ENCODE measurements at regions not wholly inside any gene's neighbourhood (a gene's known extent, or its start where the extent isn't known, plus 50 kb on each side); places are given as distances from the start of the nearest gene placed in this dataset.

DNA sequence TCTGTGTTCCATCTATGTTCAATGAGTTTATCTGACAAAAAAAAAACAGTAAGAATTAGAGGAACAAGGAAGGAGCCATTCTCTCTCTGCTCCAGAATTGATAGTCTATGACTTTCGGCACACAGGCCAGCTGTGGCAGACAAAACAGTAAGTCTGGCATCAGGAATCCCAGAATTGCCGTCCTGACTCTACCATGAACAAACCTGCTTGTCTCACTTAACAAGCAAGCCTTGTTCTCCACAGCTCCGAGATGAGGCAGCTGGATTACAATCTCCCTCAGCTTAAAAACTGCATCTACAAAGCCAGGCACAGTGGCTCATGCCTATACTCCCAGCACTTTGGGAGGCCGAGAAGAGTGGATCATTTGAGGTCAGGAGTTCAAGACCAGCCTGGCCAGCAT is 153.6 kb upstream of the TMCC3 start:
- Mint-ChIP-seq H3K4me1 (no peaks in the 10 kb centered on the region), H3K9me3 (no peaks in the 10 kb centered on the region), H3K27me3 (peaks cover 11% of the 10 kb centered on the region), H3K27ac (ENCODE audit: low read depth) (no peak overlapping the region), H3K4me3 (no peak overlapping the region), H3K36me3 (ENCODE audit: insufficient read depth) (peaks cover 2% of the 10 kb centered on the region)
- ATAC-seq (replicated peaks; ENCODE audit: extremely low read depth, poor library complexity, severe bottlenecking) (no peak), DNase-seq (ENCODE audit: low spot score in 2 of 2) (no peak)

DNA sequence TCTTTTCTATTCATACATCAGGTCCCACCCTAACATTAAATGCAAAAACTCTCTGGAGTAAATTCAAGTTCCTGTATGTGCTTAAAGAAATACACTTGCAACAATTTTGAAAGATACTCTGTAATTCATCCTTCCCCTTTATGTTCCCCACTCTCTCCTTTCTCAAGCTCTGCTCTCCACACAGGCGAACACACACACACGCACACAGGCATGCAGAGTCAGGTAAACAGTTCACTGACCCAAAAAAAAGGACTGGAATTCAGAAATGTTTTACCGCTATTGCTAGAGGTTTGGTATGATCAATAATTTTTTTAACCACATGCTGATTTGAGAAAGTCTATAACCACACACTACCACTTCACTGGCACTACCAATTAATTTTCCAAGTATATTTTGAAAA is 152.4 kb upstream of the TMCC3 start:
- peaks cover 11% of the 10 kb centered on the region for H3K27me3 Mint-ChIP-seq
- no peaks in the 10 kb centered on the region for H3K4me1 Mint-ChIP-seq
- H3K4me3 Mint-ChIP-seq = no peak overlapping the region
- DNase-seq (ENCODE audit: low spot score in 2 of 2) (no peak), ATAC-seq (replicated peaks; ENCODE audit: extremely low read depth, poor library complexity, severe bottlenecking) (no peak)
- no peak overlapping the region for H3K27ac Mint-ChIP-seq (ENCODE audit: low read depth)
- no peaks in the 10 kb centered on the region for H3K9me3 Mint-ChIP-seq
- H3K36me3 Mint-ChIP-seq (ENCODE audit: insufficient read depth) = peaks cover 2% of the 10 kb centered on the region

DNA sequence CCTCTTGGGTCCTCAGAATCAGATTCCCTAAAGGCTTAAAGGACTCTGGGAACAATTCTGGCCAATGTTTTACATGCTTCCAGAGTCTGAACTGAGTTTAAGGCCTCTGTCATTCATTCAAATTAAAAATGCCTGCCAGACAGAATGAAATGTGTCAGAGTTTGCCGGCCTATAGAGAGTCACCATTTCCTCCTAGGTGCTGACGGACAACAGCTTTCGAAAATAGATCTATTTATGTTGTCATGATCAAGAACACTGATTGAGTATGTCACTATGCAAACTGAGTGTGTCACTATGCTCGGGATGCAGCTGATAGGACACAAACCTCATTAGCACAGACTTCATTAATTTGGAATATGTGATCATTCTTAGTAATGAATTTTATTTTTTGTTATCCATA is 151.4 kb upstream of the TMCC3 start:
- peaks cover 11% of the 10 kb centered on the region for H3K27me3 Mint-ChIP-seq
- DNase-seq (ENCODE audit: low spot score in 2 of 2) = no peak
- no peak overlapping the region for H3K4me3 Mint-ChIP-seq
- peaks cover 2% of the 10 kb centered on the region for H3K36me3 Mint-ChIP-seq (ENCODE audit: insufficient read depth)
- no peak overlapping the region for H3K27ac Mint-ChIP-seq (ENCODE audit: low read depth)
- no peaks in the 10 kb centered on the region for H3K9me3 Mint-ChIP-seq
- H3K4me1 Mint-ChIP-seq = no peaks in the 10 kb centered on the region
- no peak for ATAC-seq (replicated peaks; ENCODE audit: extremely low read depth, poor library complexity, severe bottlenecking)

DNA sequence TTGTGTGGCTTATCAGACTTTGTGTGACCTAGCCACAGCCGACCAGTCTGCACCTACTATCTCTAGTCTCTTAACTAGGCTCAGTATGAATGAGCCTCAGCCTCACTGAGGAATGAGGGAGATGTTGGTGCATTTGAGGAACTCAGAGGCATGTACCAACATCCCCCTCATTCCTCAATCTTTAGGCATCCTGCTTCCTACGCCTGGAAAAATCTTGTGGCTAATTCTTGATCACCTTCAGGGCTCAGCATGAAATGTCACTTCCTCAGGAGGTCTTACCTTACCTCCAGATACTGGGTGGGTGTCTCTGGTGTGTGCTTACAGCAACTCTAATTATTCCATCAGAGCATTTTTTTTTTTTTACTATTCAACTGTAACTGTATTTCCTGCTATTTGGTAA is 148.8 kb upstream of the TMCC3 start:
- H3K4me3 Mint-ChIP-seq = no peak overlapping the region
- no peaks in the 10 kb centered on the region for H3K4me1 Mint-ChIP-seq
- no peaks in the 10 kb centered on the region for H3K9me3 Mint-ChIP-seq
- H3K27me3 Mint-ChIP-seq = no peaks in the 10 kb centered on the region
- no peak for ATAC-seq (replicated peaks; ENCODE audit: extremely low read depth, poor library complexity, severe bottlenecking)
- no peak overlapping the region for H3K27ac Mint-ChIP-seq (ENCODE audit: low read depth)
- DNase-seq (ENCODE audit: low spot score in 2 of 2) = no peak
- peaks cover 2% of the 10 kb centered on the region for H3K36me3 Mint-ChIP-seq (ENCODE audit: insufficient read depth)

DNA sequence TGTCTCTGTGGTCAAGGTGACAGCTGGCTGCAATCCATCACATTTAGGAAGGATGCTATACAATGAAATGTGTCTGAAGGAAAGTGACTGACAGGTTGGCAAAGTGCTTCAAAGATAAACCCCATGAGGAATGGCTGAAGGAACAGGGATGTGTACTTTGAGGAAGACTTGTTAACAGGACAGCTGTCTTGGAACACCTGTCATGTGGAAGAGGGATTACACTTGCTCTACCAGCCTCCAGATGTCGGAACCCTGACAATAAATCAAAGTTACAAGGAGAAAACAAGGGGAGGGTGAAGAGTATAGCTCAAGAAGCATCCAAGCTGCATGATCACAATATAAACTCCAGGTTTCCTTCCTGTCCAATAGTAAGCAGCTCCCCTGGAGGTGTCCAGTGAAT is 147.8 kb upstream of the TMCC3 start:
- Mint-ChIP-seq H3K27me3 (no peaks in the 10 kb centered on the region), H3K9me3 (no peaks in the 10 kb centered on the region), H3K27ac (ENCODE audit: low read depth) (no peak overlapping the region), H3K36me3 (ENCODE audit: insufficient read depth) (peaks cover 2% of the 10 kb centered on the region), H3K4me3 (no peak overlapping the region), H3K4me1 (no peaks in the 10 kb centered on the region)
- ATAC-seq (replicated peaks; ENCODE audit: extremely low read depth, poor library complexity, severe bottlenecking) (no peak), DNase-seq (ENCODE audit: low spot score in 2 of 2) (no peak)

DNA sequence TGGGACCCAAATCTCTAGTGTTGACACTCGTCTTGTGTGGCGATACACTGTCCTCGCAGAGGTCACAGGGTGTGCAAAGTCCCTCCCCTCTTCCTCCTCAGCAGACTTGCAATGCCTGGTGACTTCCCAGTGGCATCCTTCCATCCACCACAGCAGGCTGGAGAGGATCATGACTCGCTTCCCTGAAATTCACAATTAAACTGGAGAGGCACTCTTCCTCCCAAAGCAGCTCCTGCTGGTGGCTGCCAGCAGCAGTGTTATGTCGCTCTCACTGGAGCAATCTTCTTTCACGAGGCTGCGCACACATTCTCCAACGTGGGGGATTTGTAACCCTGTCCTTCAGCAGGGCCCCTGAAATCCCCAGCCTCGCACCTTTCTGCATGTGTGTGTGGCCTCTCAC is 145.2 kb upstream of the TMCC3 start:
- Mint-ChIP-seq H3K4me3 (no peak overlapping the region), H3K9me3 (no peaks in the 10 kb centered on the region), H3K27ac (ENCODE audit: low read depth) (no peak overlapping the region), H3K27me3 (no peaks in the 10 kb centered on the region), H3K4me1 (no peaks in the 10 kb centered on the region), H3K36me3 (ENCODE audit: insufficient read depth) (no peaks in the 10 kb centered on the region)
- ATAC-seq (replicated peaks; ENCODE audit: extremely low read depth, poor library complexity, severe bottlenecking) = no peak
- no peak for DNase-seq (ENCODE audit: low spot score in 2 of 2)

DNA sequence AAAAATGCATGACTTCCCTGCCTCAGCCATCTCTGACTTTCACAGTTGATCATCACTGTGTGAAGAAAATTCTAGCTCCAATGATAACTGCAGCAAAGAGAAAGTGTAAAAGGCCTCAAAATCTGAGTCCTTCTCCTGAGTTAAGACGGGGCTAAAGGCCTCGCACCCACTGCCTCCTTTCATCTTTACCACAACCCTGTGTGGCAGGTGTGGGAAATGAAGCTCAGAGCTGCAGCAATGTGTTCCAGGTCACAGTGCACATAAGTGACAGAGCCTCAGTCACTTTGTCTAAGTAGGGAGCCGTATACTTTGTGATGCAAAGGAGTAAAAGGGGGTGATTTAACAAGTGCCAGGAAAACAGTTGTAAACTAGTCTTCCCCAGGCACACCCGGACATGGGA is 144.7 kb upstream of the TMCC3 start:
- Mint-ChIP-seq H3K27ac (ENCODE audit: low read depth) (no peak overlapping the region), H3K9me3 (no peaks in the 10 kb centered on the region), H3K4me3 (no peak overlapping the region), H3K4me1 (no peaks in the 10 kb centered on the region), H3K27me3 (no peaks in the 10 kb centered on the region), H3K36me3 (ENCODE audit: insufficient read depth) (no peaks in the 10 kb centered on the region)
- ATAC-seq (replicated peaks; ENCODE audit: extremely low read depth, poor library complexity, severe bottlenecking) (no peak), DNase-seq (ENCODE audit: low spot score in 2 of 2) (no peak)

DNA sequence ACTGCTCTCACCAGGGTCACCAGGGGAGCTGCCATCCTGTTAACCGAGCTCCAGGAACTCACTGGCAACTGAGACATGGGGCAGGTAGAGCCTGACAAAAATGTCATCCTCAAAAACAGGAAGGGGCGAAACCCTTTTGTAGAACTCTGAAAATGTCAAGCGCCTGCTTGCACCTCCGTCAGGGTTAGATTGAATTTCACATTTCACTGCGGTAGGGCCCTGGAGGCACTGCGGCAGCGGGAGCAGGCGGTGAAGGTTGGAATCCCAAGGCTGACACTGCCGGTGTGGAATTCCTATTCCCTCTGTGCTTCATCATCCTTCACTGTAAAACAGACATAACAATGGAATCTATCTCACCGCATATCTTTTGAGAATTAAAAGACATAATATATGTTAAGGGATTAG is 142.8 kb upstream of the TMCC3 start:
- Mint-ChIP-seq H3K4me3 (no peak overlapping the region), H3K27ac (ENCODE audit: low read depth) (no peak overlapping the region), H3K27me3 (no peaks in the 10 kb centered on the region), H3K36me3 (ENCODE audit: insufficient read depth) (no peaks in the 10 kb centered on the region), H3K9me3 (no peaks in the 10 kb centered on the region), H3K4me1 (no peaks in the 10 kb centered on the region)
- DNase-seq (ENCODE audit: low spot score in 2 of 2) (no peak), ATAC-seq (replicated peaks; ENCODE audit: extremely low read depth, poor library complexity, severe bottlenecking) (no peak)

DNA sequence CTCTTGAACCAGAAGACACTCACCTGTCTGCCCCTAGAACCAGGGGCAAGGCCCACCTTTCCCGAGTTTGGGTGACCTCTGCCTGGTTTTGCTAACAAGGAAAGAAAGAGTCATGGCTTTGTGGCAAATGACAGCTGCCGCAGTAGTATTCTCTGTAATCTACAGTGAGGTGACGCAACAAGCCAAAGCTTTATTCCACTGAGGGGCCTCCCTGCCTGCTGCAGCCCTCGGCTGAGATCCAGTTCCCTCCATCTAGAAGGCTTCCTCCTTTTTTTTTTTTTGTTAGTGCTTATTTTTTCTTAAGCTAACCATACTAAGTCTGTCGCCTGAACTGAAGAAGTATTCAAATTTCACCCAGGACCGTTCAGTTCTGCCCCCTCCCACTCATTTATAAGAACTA is 142.3 kb upstream of the TMCC3 start:
- ATAC-seq (replicated peaks; ENCODE audit: extremely low read depth, poor library complexity, severe bottlenecking) = no peak
- H3K27ac Mint-ChIP-seq (ENCODE audit: low read depth) = no peak overlapping the region
- no peak overlapping the region for H3K4me3 Mint-ChIP-seq
- DNase-seq (ENCODE audit: low spot score in 2 of 2) = no peak
- no peaks in the 10 kb centered on the region for H3K4me1 Mint-ChIP-seq
- no peaks in the 10 kb centered on the region for H3K36me3 Mint-ChIP-seq (ENCODE audit: insufficient read depth)
- H3K27me3 Mint-ChIP-seq = no peaks in the 10 kb centered on the region
- H3K9me3 Mint-ChIP-seq = no peaks in the 10 kb centered on the region

DNA sequence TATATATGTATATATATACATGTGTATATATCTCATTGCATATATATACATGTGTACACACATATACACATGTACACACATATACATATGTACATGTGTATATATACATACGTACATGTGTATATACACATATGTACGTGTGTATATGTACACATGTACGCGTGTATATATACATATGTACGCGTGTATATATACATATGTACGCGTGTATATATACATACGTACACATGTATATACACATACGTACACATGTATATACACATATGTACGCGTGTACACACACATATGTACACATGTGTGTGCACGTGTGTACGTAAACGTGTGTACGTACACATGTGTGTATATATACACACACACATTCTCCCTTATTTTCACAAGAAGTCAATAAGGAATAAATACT is 141.6 kb upstream of the TMCC3 start:
- Mint-ChIP-seq H3K27me3 (no peaks in the 10 kb centered on the region), H3K9me3 (no peaks in the 10 kb centered on the region), H3K4me3 (no peak overlapping the region), H3K4me1 (no peaks in the 10 kb centered on the region), H3K27ac (ENCODE audit: low read depth) (no peak overlapping the region), H3K36me3 (ENCODE audit: insufficient read depth) (no peaks in the 10 kb centered on the region)
- ATAC-seq (replicated peaks; ENCODE audit: extremely low read depth, poor library complexity, severe bottlenecking) (no peak), DNase-seq (ENCODE audit: low spot score in 2 of 2) (no peak)

DNA sequence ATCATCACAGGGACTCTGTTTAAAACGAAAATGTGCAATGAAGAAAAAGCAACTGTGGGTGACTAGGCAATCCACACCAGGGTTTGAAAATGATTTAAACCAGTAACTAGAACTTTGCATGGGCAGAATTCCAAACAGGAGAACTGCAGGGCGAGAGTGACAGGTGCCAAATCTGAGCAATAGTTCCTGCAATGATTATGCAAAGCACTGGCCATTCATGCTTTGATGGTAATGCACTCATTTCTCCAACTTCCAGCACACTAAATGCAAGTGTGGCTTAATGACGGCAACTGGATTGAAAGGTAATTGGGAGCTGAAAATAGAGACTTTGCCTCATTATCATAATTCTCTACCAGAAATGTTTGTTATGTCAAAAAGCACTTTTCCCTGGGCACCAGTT is 140.5 kb upstream of the TMCC3 start:
- H3K27ac Mint-ChIP-seq (ENCODE audit: low read depth) = no peak overlapping the region
- ATAC-seq (replicated peaks; ENCODE audit: extremely low read depth, poor library complexity, severe bottlenecking) (no peak), DNase-seq (ENCODE audit: low spot score in 2 of 2) (no peak)
- no peaks in the 10 kb centered on the region for H3K4me1 Mint-ChIP-seq
- no peak overlapping the region for H3K4me3 Mint-ChIP-seq
- H3K9me3 Mint-ChIP-seq = no peaks in the 10 kb centered on the region
- H3K27me3 Mint-ChIP-seq = no peaks in the 10 kb centered on the region
- H3K36me3 Mint-ChIP-seq (ENCODE audit: insufficient read depth) = no peaks in the 10 kb centered on the region

DNA sequence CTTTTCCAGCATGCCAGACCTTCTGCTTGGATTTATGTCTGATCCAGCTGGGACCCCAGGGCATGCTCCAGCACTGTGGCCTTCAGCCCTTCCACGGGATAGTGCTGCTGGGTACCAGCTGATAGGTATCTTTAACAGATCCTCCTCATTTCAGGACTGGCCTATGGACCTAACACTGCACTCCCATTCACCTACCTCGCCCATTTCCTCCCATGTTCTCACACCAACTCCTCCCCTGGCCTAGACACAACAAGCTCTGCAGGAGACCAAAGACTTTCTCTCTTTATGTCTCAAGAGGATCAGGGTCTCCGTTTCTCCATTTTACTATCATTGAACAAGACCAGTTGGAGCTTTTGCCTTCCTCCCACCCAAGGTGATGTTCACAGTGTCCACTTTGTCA is 140.0 kb upstream of the TMCC3 start:
- no peaks in the 10 kb centered on the region for H3K4me1 Mint-ChIP-seq

DNA sequence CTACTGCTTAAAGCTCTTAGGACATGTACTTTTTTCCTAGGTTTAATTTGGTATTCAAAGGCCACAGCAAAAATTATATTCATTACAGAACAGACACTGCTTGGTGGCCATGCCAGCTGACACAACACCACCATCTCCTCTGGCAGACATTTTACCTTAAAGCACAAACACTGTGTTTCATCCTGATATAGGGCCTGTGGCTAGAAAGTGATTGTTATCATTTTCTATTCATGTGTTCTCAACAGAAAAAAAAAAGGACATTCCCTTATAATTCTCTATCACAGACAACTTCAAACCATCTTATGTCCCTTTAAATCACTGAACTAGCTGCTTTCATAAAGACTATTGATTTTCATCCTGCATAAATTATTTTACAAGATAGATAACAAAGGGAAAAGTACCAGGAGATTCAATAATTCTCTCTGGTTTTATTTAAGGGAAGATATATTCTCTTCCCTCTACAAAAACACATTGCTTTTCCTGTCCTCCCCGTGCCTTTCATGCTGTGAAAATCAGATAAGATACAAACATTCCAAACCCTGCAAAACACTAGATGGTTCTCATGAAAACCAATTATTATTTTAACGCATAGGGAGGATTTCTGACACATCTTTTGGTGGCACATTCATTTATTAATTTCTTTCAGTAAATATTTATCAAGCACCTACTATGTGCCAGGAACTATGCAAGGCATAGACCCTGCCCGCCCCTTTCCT is 139.3 kb upstream of the TMCC3 start:
- DNase-seq (ENCODE audit: low spot score in 2 of 2) = no peak
- Mint-ChIP-seq H3K4me1 (no peaks in the 10 kb centered on the region), H3K27me3 (no peaks in the 10 kb centered on the region), H3K27ac (ENCODE audit: low read depth) (no peak overlapping the region), H3K9me3 (no peaks in the 10 kb centered on the region), H3K36me3 (ENCODE audit: insufficient read depth) (no peaks in the 10 kb centered on the region), H3K4me3 (no peak overlapping the region)
- ATAC-seq (replicated peaks; ENCODE audit: extremely low read depth, poor library complexity, severe bottlenecking) = no peak

More for the DNA sequence above, 140.0 kb upstream of the TMCC3 start:
- Mint-ChIP-seq H3K4me3 (no peak overlapping the region), H3K27ac (ENCODE audit: low read depth) (no peak overlapping the region), H3K36me3 (ENCODE audit: insufficient read depth) (no peaks in the 10 kb centered on the region), H3K9me3 (no peaks in the 10 kb centered on the region), H3K27me3 (no peaks in the 10 kb centered on the region)
- DNase-seq (ENCODE audit: low spot score in 2 of 2) (no peak), ATAC-seq (replicated peaks; ENCODE audit: extremely low read depth, poor library complexity, severe bottlenecking) (no peak)

DNA sequence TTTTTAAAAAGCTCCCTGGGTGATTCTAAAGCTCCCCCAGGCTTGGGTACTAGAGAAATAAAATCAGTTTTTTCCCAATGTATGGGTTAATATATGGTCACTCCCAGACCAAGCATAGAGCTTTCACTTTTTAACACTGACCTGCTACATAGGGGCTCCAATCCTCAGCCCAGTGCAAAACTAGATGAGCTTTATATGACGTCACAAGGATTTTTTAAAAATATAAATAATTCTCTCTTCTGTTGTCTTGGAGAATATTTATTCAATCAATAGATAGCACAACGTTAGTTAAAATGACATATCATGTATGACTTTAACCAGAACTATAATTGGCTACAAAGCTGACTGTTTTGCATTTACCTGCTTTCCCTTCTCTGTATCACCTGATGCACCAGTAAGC is 137.9 kb upstream of the TMCC3 start:
- Mint-ChIP-seq H3K4me3 (no peak overlapping the region), H3K4me1 (no peaks in the 10 kb centered on the region), H3K27ac (ENCODE audit: low read depth) (no peak overlapping the region), H3K27me3 (peaks cover 10% of the 10 kb centered on the region), H3K9me3 (no peaks in the 10 kb centered on the region), H3K36me3 (ENCODE audit: insufficient read depth) (no peaks in the 10 kb centered on the region)
- ATAC-seq (replicated peaks; ENCODE audit: extremely low read depth, poor library complexity, severe bottlenecking) = no peak
- DNase-seq (ENCODE audit: low spot score in 2 of 2) = no peak
